Panc1 (cell line): ENCODE measurements at regions not wholly inside any gene's neighbourhood (a gene's known extent, or its start where the extent isn't known, plus 50 kb on each side); places are given as distances from the start of the nearest gene placed in this dataset.
"Not testable (repeated sequence)": the region's sequence is repeated elsewhere in the genome, so short reads cannot be mapped to it uniquely, and the experiment has no call there.

Source experiments
- ATAC-seq: fragments of 200-7000 bp; cut with Tn5 transposase; 2 replicates; pipeline ENCODE4 v1.9.1; 2020; ENCODE audit warnings: mild to moderate bottlenecking, moderate library complexity
- BruUV-seq: library from RNA; stranded (reverse); fragments of 400-500 nt; replicated peaks from 2 replicates; lab custom pipeline; 2021; lab: Mats Ljungman, UMichigan
- CTCF ChIA-PET: fragments of 300-600 bp; sonication (Branson Sonifier 250); formaldehyde crosslinking; loops from one replicate; lab custom pipeline; 2022; ENCODE audit warnings: antibody characterized with exemption; lab: Charles Lee
- POLR2A ChIA-PET: fragments of 300-600 bp; sonication (Branson Sonifier 250); formaldehyde crosslinking; loops from one replicate; lab custom pipeline; 2022; ENCODE audit warnings: antibody characterized with exemption; lab: Charles Lee
- DNase-seq: peaks from one replicate; pipeline ENCODE4 v3.0.0-alpha.2; 2010; ENCODE audit warnings: low read depth, low spot score
- H3K27ac ChIP-seq: 2 replicates; pipeline ENCODE4 v1.5.1; 2011; ENCODE audit warnings: mild to moderate bottlenecking, low read length, inconsistent platforms
- H3K27me3 ChIP-seq: fragments of 200-500 bp; sonication (Bioruptor generic); 2 replicates; pipeline ENCODE4 v1.6.0; 2014; ENCODE audit warnings: low read length, inconsistent platforms; ENCODE audit not compliant: control insufficient read depth, insufficient read depth
- H3K36me3 ChIP-seq: fragments of 200-500 bp; sonication (Bioruptor generic); 2 replicates; pipeline ENCODE4 v1.5.1; 2014; ENCODE audit warnings: inconsistent platforms, mild to moderate bottlenecking, low read length, moderate library complexity; ENCODE audit not compliant: control insufficient read depth, insufficient read depth
- H3K4me1 ChIP-seq: 2 replicates; pipeline ENCODE4 v1.5.1; 2011; ENCODE audit warnings: inconsistent platforms, mild to moderate bottlenecking, low read length, moderate library complexity; ENCODE audit not compliant: control insufficient read depth, insufficient read depth
- H3K4me3 ChIP-seq, 2 experiments: 2 replicates each; pipeline ENCODE4 v1.5.1; 2011 to 2012; ENCODE audit warnings: low read depth in 2 of 2, low read length in 2 of 2, mild to moderate bottlenecking in 2 of 2, inconsistent platforms in 1 of 2, moderate library complexity in 1 of 2
- H3K9me3 ChIP-seq: fragments of 200-500 bp; sonication (Bioruptor generic); 2 replicates; pipeline ENCODE4 v1.5.1; 2014; ENCODE audit warnings: low read depth, mild to moderate bottlenecking, inconsistent platforms, low read length, moderate library complexity; ENCODE audit not compliant: control insufficient read depth, insufficient read depth
- in situ Hi-C: cut with HindIII; loops from 2 replicates; pipeline ENCODE4 v1.10.0; 2016; ENCODE audit warnings: low sequenced_read_pairs, low pct_unique_long_range_greater_than_20kb
- intact Hi-C: fragments of 100-400 bp; cut with micrococcal nuclease; formaldehyde crosslinking; loops from one replicate; pipeline ENCODE4 v1.10.0; 2022; ENCODE audit not compliant: unreplicated experiment

DNA sequence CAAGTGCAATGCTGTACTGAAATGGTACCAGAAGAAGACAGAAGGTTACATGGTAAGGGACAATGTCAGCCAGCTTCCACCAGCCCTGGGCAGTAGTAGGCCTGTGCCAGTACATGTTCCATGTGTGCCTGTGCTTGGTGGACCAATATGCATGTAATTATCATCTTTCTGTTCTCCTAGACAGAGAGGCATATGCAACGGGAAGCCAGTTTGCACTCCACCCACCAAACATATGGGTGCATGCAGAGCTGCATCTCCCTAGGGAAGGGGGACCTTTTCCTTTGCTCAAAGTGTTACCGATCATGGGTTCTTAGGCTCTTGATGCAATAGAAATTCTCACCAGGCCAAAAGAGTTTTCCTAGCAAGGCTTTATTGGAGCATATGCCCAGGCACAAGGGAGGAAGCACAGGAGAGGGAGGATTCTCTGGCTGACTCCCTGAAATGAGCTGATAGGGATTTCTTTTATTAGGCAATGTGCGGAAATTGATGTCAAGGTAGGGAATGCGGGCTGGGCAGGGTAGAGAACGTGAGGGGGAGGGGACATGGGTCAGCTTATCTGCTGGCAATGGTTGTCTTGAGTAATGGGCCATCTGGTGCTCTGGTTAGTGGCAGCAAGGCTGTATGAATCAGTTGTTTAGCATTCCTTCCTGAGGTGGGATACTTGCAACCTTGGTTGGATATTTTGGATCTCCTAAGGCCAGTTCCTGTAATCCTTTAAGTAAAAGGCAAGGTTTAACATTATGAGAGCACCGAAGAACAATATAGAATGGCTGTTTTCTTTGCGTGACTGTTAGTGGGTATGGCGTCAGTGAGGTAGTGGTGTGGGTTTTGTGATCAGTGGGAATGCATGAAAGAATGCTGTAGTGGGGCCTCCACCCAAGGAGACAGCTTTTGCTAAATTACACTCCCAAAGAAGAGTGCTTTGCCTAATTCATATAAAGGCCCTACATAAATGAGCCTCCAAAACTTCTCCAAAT is 102.5 kb downstream of the CDRT15L2 start:
- DNase-seq, ATAC-seq, in situ Hi-C loops, H3K9me3 ChIP-seq, H3K36me3 ChIP-seq, POLR2A ChIA-PET, BruUV-seq, intact Hi-C loops, H3K4me1 ChIP-seq, H3K27ac ChIP-seq, CTCF ChIA-PET, H3K4me3 ChIP-seq, H3K27me3 ChIP-seq: not testable (repeated sequence)

GRCh38 chr17:20683651-20684229 is 104.2 kb downstream of the CDRT15L2 start:
- H3K36me3 ChIP-seq, H3K27me3 ChIP-seq, intact Hi-C loops, H3K4me1 ChIP-seq, POLR2A ChIA-PET, ATAC-seq, DNase-seq, H3K4me3 ChIP-seq, H3K27ac ChIP-seq, in situ Hi-C loops, H3K9me3 ChIP-seq, BruUV-seq, CTCF ChIA-PET: not testable (repeated sequence)

GRCh38 chr17:20684975-20685374 is 105.5 kb downstream of the CDRT15L2 start:
- H3K4me1 ChIP-seq, DNase-seq, H3K4me3 ChIP-seq, H3K9me3 ChIP-seq, ATAC-seq, H3K36me3 ChIP-seq, POLR2A ChIA-PET, H3K27me3 ChIP-seq, intact Hi-C loops, BruUV-seq, in situ Hi-C loops, CTCF ChIA-PET, H3K27ac ChIP-seq: not testable (repeated sequence)

- POLR2A ChIA-PET, BruUV-seq, H3K4me1 ChIP-seq, DNase-seq, H3K9me3 ChIP-seq, CTCF ChIA-PET, H3K4me3 ChIP-seq, H3K27ac ChIP-seq, in situ Hi-C loops, intact Hi-C loops, H3K27me3 ChIP-seq, ATAC-seq, H3K36me3 ChIP-seq: not testable (repeated sequence)
Measured at GRCh38 chr17:20687584-20687983, 108.1 kb downstream of the CDRT15L2 start.

GRCh38 chr17:20689170-20689749 is 109.7 kb downstream of the CDRT15L2 start:
- POLR2A ChIA-PET, ATAC-seq, H3K27ac ChIP-seq, BruUV-seq, in situ Hi-C loops, H3K36me3 ChIP-seq, H3K27me3 ChIP-seq, CTCF ChIA-PET, H3K4me3 ChIP-seq, DNase-seq, H3K9me3 ChIP-seq, intact Hi-C loops, H3K4me1 ChIP-seq: not testable (repeated sequence)

DNA sequence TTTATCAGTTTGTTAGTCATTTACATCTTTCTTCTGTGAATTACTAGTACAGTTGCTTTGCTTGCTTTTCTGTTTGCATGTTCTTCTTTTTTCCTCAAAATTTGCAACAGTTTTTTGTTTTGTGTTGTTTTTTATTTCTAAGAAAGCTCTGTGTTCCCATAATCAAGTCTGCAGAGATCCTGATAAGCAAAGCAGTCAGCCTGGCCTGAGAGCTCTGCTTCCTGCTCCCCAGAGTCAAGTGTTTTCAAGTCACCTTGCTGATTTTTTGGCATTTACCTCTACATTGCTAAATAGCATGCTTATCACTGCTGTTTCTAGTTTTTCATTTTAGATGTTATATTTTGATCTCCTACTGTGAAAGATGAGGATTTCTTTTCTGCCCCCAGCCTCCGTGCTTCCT is 113.2 kb downstream of the CDRT15L2 start:
- POLR2A ChIA-PET, DNase-seq, CTCF ChIA-PET, intact Hi-C loops, H3K27me3 ChIP-seq, H3K4me3 ChIP-seq, H3K4me1 ChIP-seq, BruUV-seq, H3K36me3 ChIP-seq, H3K27ac ChIP-seq, in situ Hi-C loops, H3K9me3 ChIP-seq, ATAC-seq: not testable (repeated sequence)

GRCh38 chr17:20695871-20696270 is 116.3 kb downstream of the CDRT15L2 start:
- H3K4me3 ChIP-seq, CTCF ChIA-PET, H3K4me1 ChIP-seq, POLR2A ChIA-PET, H3K27ac ChIP-seq, BruUV-seq, intact Hi-C loops, H3K36me3 ChIP-seq, ATAC-seq, in situ Hi-C loops, DNase-seq, H3K9me3 ChIP-seq, H3K27me3 ChIP-seq: not testable (repeated sequence)
